ENCODE measurements at regions not wholly inside any gene's neighbourhood (a gene's known extent, or its start where the extent isn't known, plus 50 kb on each side); places are given as distances from the start of the nearest gene placed in this dataset.

DNA sequence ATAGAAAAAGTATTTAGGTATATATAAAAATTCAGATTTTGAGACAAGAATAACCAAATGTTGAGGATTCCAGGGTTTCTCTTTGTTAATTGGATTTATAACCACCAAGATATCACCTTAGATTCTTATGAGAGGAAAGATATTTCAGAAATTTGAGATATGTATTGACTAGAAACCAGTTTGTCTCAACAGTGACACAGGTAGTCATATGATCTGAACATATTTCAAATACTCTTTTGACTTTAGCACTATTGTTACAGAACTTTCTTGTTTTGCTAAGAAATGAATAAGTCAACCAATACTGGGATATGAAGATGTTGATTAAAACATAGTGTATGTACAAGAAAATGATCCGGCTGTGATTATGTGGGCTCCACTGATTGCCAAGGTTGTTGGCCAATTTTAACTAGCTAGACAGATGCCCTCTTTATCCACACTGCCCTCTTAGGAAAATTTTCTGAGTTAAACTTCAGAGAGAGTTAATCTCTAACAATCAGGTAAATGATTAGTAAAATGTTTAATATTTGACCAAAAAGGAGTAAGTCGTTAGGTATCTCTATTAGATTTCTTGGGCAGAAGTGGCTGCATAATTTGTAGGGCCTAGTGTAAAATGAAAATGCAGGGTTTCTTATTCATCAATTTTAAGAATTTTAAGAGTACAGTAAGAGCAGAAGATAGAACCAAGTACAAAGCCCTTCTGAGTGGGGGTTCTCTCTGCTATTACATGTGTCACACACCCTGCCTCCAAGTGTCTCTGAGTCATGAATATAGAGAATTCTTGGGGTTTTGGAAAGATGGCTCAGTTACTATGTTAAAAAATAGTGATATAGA, 376.0 kb downstream of the TFEC start:
- TF ChIP-seq, protein P1, sequence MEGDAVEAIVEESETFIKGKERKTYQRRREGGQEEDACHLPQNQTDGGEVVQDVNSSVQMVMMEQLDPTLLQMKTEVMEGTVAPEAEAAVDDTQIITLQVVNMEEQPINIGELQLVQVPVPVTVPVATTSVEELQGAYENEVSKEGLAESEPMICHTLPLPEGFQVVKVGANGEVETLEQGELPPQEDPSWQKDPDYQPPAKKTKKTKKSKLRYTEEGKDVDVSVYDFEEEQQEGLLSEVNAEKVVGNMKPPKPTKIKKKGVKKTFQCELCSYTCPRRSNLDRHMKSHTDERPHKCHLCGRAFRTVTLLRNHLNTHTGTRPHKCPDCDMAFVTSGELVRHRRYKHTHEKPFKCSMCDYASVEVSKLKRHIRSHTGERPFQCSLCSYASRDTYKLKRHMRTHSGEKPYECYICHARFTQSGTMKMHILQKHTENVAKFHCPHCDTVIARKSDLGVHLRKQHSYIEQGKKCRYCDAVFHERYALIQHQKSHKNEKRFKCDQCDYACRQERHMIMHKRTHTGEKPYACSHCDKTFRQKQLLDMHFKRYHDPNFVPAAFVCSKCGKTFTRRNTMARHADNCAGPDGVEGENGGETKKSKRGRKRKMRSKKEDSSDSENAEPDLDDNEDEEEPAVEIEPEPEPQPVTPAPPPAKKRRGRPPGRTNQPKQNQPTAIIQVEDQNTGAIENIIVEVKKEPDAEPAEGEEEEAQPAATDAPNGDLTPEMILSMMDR (IDR thresholded peaks at IDR 0.05) = no peak
- TF ChIP-seq EZH2phosphoT487 (IDR thresholded peaks at IDR 0.05) = no peak
